Adrenal gland (tissue), 5 donors: ENCODE measurements at regions not wholly inside any gene's neighbourhood (a gene's known extent, or its start where the extent isn't known, plus 50 kb on each side); places are given as distances from the start of the nearest gene placed in this dataset.

Experiments used
- CTCF ChIP-seq, 6 experiments: fragments of 450-650 bp in 4 of 6; fragments of 200-600 bp in 2 of 6; sonication (generic) in 1 of 6; IDR thresholded peaks; 1 replicate in 5 of 6; 2 replicates in 1 of 6; pipeline versions ENCODE4 v1.5.1 to v1.8.0; 2016 to 2021; ENCODE audit warnings: antibody characterized with exemption in 6 of 6, mild to moderate bottlenecking in 2 of 6, moderate library complexity in 1 of 6
- POLR2A ChIP-seq, 2 donors: fragments of 450-650 bp; IDR thresholded peaks; one replicate each; pipeline ENCODE4 v1.6.1; 2017; ENCODE audit warnings: antibody characterized with exemption in 2 of 2, mild to moderate bottlenecking in 2 of 2, moderate library complexity in 1 of 2
- donor health status: DM: no; HTN: no; CAD: no.

DNA sequence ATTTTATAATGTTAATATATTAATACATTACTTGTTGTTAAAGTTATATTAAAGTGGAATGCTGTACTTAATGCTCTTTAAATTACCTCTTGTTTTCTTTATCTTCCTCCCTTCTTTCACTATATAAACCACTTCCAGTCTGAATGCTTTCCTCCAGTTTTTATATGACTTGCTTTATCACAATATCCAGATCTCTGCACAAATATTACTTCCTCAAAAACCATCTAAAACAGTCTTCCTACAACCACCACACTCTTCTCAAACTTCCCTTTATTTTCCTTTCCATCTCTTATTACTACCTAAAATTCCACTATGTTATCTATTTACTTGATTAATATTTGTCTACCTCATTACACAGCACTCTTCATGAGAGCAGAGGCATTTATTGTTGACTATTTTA is 956.6 kb downstream of the LRFN5 start:
- TF ChIP-seq CTCF (IDR thresholded peaks at IDR 0.05) (no peak), POLR2A (IDR thresholded peaks at IDR 0.05) (no peak)
